NOMO-1 (cell line): ENCODE measurements at regions not wholly inside any gene's neighbourhood (a gene's known extent, or its start where the extent isn't known, plus 50 kb on each side); places are given as distances from the start of the nearest gene placed in this dataset.
"Not testable (repeated sequence)": the region's sequence is repeated elsewhere in the genome, so short reads cannot be mapped to it uniquely, and the experiment has no call there.

Source experiments
- DNase-seq, 2 experiments: peaks; one replicate each; lab custom pipeline; 2025; ENCODE audit not compliant: unreplicated experiment in 2 of 2; lab: John Stamatoyannopoulos, UW

GRCh38 chr1:95734560-95734959, 500.6 kb downstream of the RWDD3 start:
- no peak for DNase-seq

- DNase-seq, result no peak
Observed at GRCh38 chr1:95742591-95743089, 508.6 kb downstream of the RWDD3 start.

- DNase-seq, result no peak
Observed at GRCh38 chr1:95744731-95745130, 510.7 kb downstream of the RWDD3 start.

GRCh38 chr1:95752515-95753381, 518.7 kb downstream of the RWDD3 start:
- no peak for DNase-seq

GRCh38 chr1:95753382-95754016, 519.5 kb downstream of the RWDD3 start:
- DNase-seq, result no peak

GRCh38 chr1:95754412-95754811, 520.4 kb downstream of the RWDD3 start:
- no peak for DNase-seq

- no peak for DNase-seq
Observed at GRCh38 chr1:95766036-95766435, 532.0 kb downstream of the RWDD3 start.

- no peak for DNase-seq
Observed at GRCh38 chr1:95770581-95770980, 536.6 kb downstream of the RWDD3 start.

- DNase-seq, result no peak
Observed at GRCh38 chr1:95778217-95778616, 544.2 kb downstream of the RWDD3 start.

GRCh38 chr1:95780836-95781235, 546.8 kb downstream of the RWDD3 start:
- no peak for DNase-seq

GRCh38 chr1:95790136-95790535, 556.1 kb downstream of the RWDD3 start:
- no peak for DNase-seq

GRCh38 chr1:95793893-95794292, 559.9 kb downstream of the RWDD3 start:
- no peak for DNase-seq

GRCh38 chr1:95797761-95798160, 563.8 kb downstream of the RWDD3 start:
- not testable (repeated sequence) for DNase-seq

GRCh38 chr1:95806171-95806570, 572.2 kb downstream of the RWDD3 start:
- no peak for DNase-seq

GRCh38 chr1:95809391-95809790, 575.4 kb downstream of the RWDD3 start:
- DNase-seq, result no peak

GRCh38 chr1:95815511-95815910, 581.5 kb downstream of the RWDD3 start:
- no peak for DNase-seq

GRCh38 chr1:95829556-95829955, 595.5 kb downstream of the RWDD3 start:
- DNase-seq, result no peak

GRCh38 chr1:95832370-95832769, 598.4 kb downstream of the RWDD3 start:
- DNase-seq, result no peak

- no peak for DNase-seq
Observed at GRCh38 chr1:95849439-95849838, 615.4 kb downstream of the RWDD3 start.

GRCh38 chr1:95850165-95850649, 616.2 kb downstream of the RWDD3 start:
- DNase-seq, result no peak

- DNase-seq, result no peak
Observed at GRCh38 chr1:95850763-95851162, 616.8 kb downstream of the RWDD3 start.
